Neural progenitor cell (in vitro differentiated cells): ENCODE measurements at regions not wholly inside any gene's neighbourhood (a gene's known extent, or its start where the extent isn't known, plus 50 kb on each side); places are given as distances from the start of the nearest gene placed in this dataset.
A peak's percentile ranks its signal among the peaks of the same experiment; 100 is the strongest.

ENCODE experiments used
- DNase-seq: peaks from one replicate; pipeline ENCODE4 v3.0.0-alpha.2; 2016; ENCODE audit warnings: low spot score
- H2AFZ ChIP-seq: fragments of 200-600 bp; sonication (generic); replicated peaks from 2 replicates; pipeline ENCODE4 v1.6.1; 2016; ENCODE audit warnings: antibody characterized with exemption
- H3F3A ChIP-seq: fragments of 200-600 bp; sonication (generic); 2 replicates; pipeline ENCODE4 v1.6.1; 2016; ENCODE audit warnings: antibody characterized with exemption, low read depth
- H3K27ac ChIP-seq: fragments of 200-600 bp; sonication (generic); 2 replicates; pipeline ENCODE4 v1.5.1; 2016; ENCODE audit warnings: mild to moderate bottlenecking
- H3K27me3 ChIP-seq: fragments of 200-600 bp; sonication (generic); 2 replicates; pipeline ENCODE4 v1.6.1; 2016; ENCODE audit warnings: mild to moderate bottlenecking, moderate library complexity
- H3K36me3 ChIP-seq: fragments of 200-600 bp; sonication (generic); 2 replicates; pipeline ENCODE4 v1.5.1; 2016
- H3K4me1 ChIP-seq: fragments of 200-600 bp; sonication (generic); 2 replicates; pipeline ENCODE4 v1.6.1; 2016; ENCODE audit warnings: mixed run types
- H3K4me2 ChIP-seq: fragments of 200-600 bp; sonication (generic); 2 replicates; pipeline ENCODE4 v1.6.1; 2016
- H3K4me3 ChIP-seq: fragments of 200-600 bp; sonication (generic); 2 replicates; pipeline ENCODE4 v1.5.1; 2016
- H3K79me2 ChIP-seq: fragments of 200-600 bp; sonication (generic); 2 replicates; pipeline ENCODE4 v1.6.1; 2016; ENCODE audit warnings: low read depth
- H3K9ac ChIP-seq: fragments of 200-600 bp; sonication (generic); 2 replicates; pipeline ENCODE4 v1.6.1; 2016
- H3K9me3 ChIP-seq: fragments of 200-600 bp; sonication (generic); 2 replicates; pipeline ENCODE4 v1.5.1; 2016; ENCODE audit warnings: low read depth
- H4K20me1 ChIP-seq: fragments of 200-600 bp; sonication (generic); 2 replicates; pipeline ENCODE4 v1.6.1; 2016; ENCODE audit warnings: low read depth
- H3K27ac Mint-ChIP-seq: 3 replicates; pipeline ENCODE4 v1.8.0; 2021; ENCODE audit warnings: mixed read lengths
- H3K27me3 Mint-ChIP-seq: 2 replicates; pipeline ENCODE4 v1.8.0; 2022; ENCODE audit warnings: low read depth, mild to moderate bottlenecking, inconsistent platforms, moderate library complexity, mixed read lengths; ENCODE audit not compliant: insufficient read depth
- H3K36me3 Mint-ChIP-seq: 3 replicates; pipeline ENCODE4 v1.8.0; 2021; ENCODE audit warnings: mixed read lengths
- H3K4me1 Mint-ChIP-seq: 3 replicates; pipeline ENCODE4 v1.8.0; 2021; ENCODE audit warnings: mixed read lengths
- H3K4me3 Mint-ChIP-seq: 3 replicates; pipeline ENCODE4 v1.8.0; 2021; ENCODE audit warnings: mild to moderate bottlenecking, moderate library complexity, mixed read lengths
- H3K9me3 Mint-ChIP-seq: 3 replicates; pipeline ENCODE4 v1.8.0; 2020; ENCODE audit warnings: mixed read lengths
- CTCF ChIP-seq: fragments of 200-600 bp; sonication (generic); IDR thresholded peaks from 2 replicates; pipeline ENCODE4 v1.5.1; 2017; ENCODE audit warnings: antibody characterized with exemption, mild to moderate bottlenecking
- EZH2 ChIP-seq: fragments of 200-600 bp; sonication (generic); IDR thresholded peaks from 2 replicates; pipeline ENCODE4 v1.6.1; 2017; ENCODE audit warnings: antibody characterized with exemption, mild to moderate bottlenecking, moderate library complexity
- EZH2phosphoT487 ChIP-seq: fragments of 200-600 bp; sonication (generic); IDR thresholded peaks from 2 replicates; pipeline ENCODE4 v1.6.1; 2017; ENCODE audit warnings: antibody characterized with exemption

DNA sequence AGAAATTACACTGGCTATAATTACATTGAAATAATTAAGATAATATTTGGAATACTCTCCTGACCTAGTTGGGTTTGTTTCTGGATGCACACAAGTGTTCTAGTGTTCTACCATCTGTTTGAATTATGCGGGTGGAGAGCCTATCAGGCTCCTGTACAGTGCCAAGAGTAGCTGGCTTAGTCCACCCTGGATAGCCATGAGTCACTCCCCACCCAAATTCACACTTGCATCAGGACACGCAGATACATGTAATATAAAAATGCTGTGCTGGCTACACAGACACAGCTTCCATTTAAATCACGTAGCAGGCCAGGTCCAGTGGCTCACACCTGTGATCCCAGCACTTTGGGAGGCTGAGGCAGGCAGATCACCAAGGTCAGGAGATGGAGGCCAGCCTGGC is 686.2 kb upstream of the SLC35B3 start:
- Histone ChIP-seq H3K36me3 (no peaks in the 10 kb centered on the region), H3K79me2 (no peaks in the 10 kb centered on the region), H4K20me1 (no peaks in the 10 kb centered on the region), H3K9ac (no peak overlapping the region), H3K9me3 (no peaks in the 10 kb centered on the region), H3K27me3 (no peaks in the 10 kb centered on the region), H3F3A (no peaks in the 10 kb centered on the region), H3K27ac (no peak overlapping the region), H3K4me2 (no peak overlapping the region), H3K4me1 (no peaks in the 10 kb centered on the region), H2AFZ (no peak overlapping the region), H3K4me3 (no peak overlapping the region)
- DNase-seq, result no peak
- Mint-ChIP-seq H3K27me3 (peaks cover under 1% of the 10 kb centered on the region), H3K4me3 (no peak overlapping the region), H3K36me3 (no peaks in the 10 kb centered on the region), H3K27ac (no peak overlapping the region), H3K9me3 (peaks cover 4% of the 10 kb centered on the region), H3K4me1 (peaks cover under 1% of the 10 kb centered on the region)
- TF ChIP-seq EZH2 (no peak), EZH2phosphoT487 (no peak), CTCF (no peak)

- H3K27me3 Mint-ChIP-seq, result peaks cover 15% of the 10 kb centered on the region
- Histone ChIP-seq H3K4me1 (peaks cover 28% of the 10 kb centered on the region), H3K36me3 (no peaks in the 10 kb centered on the region), H3K9me3 (no peaks in the 10 kb centered on the region), H3K27ac (no peak overlapping the region), H3K79me2 (no peaks in the 10 kb centered on the region), H3K9ac (no peak overlapping the region), H3K27me3 (no peaks in the 10 kb centered on the region), H3K4me2 (no peak overlapping the region), H3F3A (peaks cover 19% of the 10 kb centered on the region), H4K20me1 (no peaks in the 10 kb centered on the region), H3K4me3 (no peak overlapping the region), H2AFZ (no peak overlapping the region)
- DNase-seq, result no peak
- TF ChIP-seq EZH2phosphoT487 (no peak), CTCF (no peak), EZH2 (no peak)
- peaks cover 24% of the 10 kb centered on the region for H3K4me1 Mint-ChIP-seq
- H3K4me3 Mint-ChIP-seq, result no peak overlapping the region
- no peak overlapping the region for H3K27ac Mint-ChIP-seq
- no peaks in the 10 kb centered on the region for H3K36me3 Mint-ChIP-seq
- H3K9me3 Mint-ChIP-seq, result peaks cover 3% of the 10 kb centered on the region
Measured at GRCh38 chr6:9116026-9116425, 680.7 kb upstream of the SLC35B3 start.

DNA sequence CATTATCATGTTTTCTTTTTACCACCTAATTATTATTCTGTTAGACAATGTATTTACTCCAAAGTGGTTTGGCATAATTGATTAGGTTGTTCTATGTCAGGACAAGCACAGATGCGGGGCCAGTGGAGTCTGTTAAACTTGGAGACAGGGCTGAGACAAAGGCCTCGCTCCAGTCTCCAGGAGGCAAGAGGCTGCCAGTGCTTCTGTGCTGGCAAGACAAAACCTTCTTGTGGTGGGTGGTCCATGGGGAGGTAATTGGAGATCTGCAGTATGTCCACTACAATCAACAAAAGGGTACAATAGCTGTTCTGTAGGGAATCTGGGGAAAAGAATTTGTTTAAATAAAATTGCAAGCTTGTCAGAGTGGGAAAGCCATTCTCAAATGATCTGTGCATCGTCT is 677.2 kb upstream of the SLC35B3 start:
- no peaks in the 10 kb centered on the region for H3K79me2 ChIP-seq
- no peak overlapping the region for H2AFZ ChIP-seq
- Mint-ChIP-seq H3K4me3 (no peak overlapping the region), H3K27me3 (peaks cover 20% of the 10 kb centered on the region), H3K4me1 (peaks cover 24% of the 10 kb centered on the region), H3K36me3 (no peaks in the 10 kb centered on the region), H3K9me3 (no peaks in the 10 kb centered on the region), H3K27ac (no peak overlapping the region)
- no peaks in the 10 kb centered on the region for H3K9me3 ChIP-seq
- H4K20me1 ChIP-seq, result no peaks in the 10 kb centered on the region
- no peak overlapping the region for H3K4me3 ChIP-seq
- H3K9ac ChIP-seq, result no peak overlapping the region
- peak overlapping the region; percentile 34 for H3K27ac ChIP-seq
- peak overlapping the region; percentile 43 for H3K4me2 ChIP-seq
- no peak for TF ChIP-seq CTCF
- H3K27me3 ChIP-seq, result no peaks in the 10 kb centered on the region
- H3K4me1 ChIP-seq, result peaks cover 28% of the 10 kb centered on the region
- no peaks in the 10 kb centered on the region for H3K36me3 ChIP-seq
- peak; percentile 87 for DNase-seq
- H3F3A ChIP-seq, result peaks cover 19% of the 10 kb centered on the region
